ENCODE measurements at regions not wholly inside any gene's neighbourhood (a gene's known extent, or its start where the extent isn't known, plus 50 kb on each side); places are given as distances from the start of the nearest gene placed in this dataset.

GRCh38 chr4:177091515-177091914, 218.2 kb upstream of the NEIL3 start:
- ChIA-PET POLR2A (no interaction called here), CTCF (interaction anchor here (1.4 kb wide), 1 partner anchor 12 kb away, joined by 4 read pairs; no protein-coding TSS in a partner anchor)
- no peak for DNase-seq (ENCODE audit: extremely low spot score)
- no peak for TF ChIP-seq CTCF (IDR thresholded peaks at IDR 0.05; ENCODE audit: control extremely low read depth, extremely low read depth, low read depth, missing control alignments)

GRCh38 chr4:177092807-177093206, 216.9 kb upstream of the NEIL3 start:
- CTCF ChIA-PET: interaction anchor here (1.4 kb wide), 1 partner anchor 11 kb away, joined by 4 read pairs; no protein-coding TSS in a partner anchor
- TF ChIP-seq CTCF (IDR thresholded peaks at IDR 0.05; ENCODE audit: control extremely low read depth, extremely low read depth, low read depth, missing control alignments): no peak
- no peak for DNase-seq (ENCODE audit: extremely low spot score)
- POLR2A ChIA-PET: no interaction called here

- no peak for DNase-seq (ENCODE audit: extremely low spot score)
- no peak for TF ChIP-seq CTCF (IDR thresholded peaks at IDR 0.05; ENCODE audit: control extremely low read depth, extremely low read depth, low read depth, missing control alignments)
- CTCF ChIA-PET: interaction anchor here (1.0 to 1.7 kb wide), 3 partner anchors 13 to 47 kb away, joined by 3 to 9 read pairs (median 3); no protein-coding TSS in a partner anchor
- POLR2A ChIA-PET: no interaction called here
Observed at GRCh38 chr4:177093964-177094363, 215.7 kb upstream of the NEIL3 start.

GRCh38 chr4:177097291-177097690, 212.4 kb upstream of the NEIL3 start:
- CTCF ChIA-PET: interaction anchor here (1.2 kb wide), 1 partner anchor 50 kb away, joined by 5 read pairs; no protein-coding TSS in a partner anchor
- TF ChIP-seq CTCF (IDR thresholded peaks at IDR 0.05; ENCODE audit: control extremely low read depth, extremely low read depth, low read depth, missing control alignments): no peak
- POLR2A ChIA-PET: no interaction called here
- DNase-seq (ENCODE audit: extremely low spot score): no peak

- POLR2A ChIA-PET: no interaction called here
- no peak for TF ChIP-seq CTCF (IDR thresholded peaks at IDR 0.05; ENCODE audit: control extremely low read depth, extremely low read depth, low read depth, missing control alignments)
- CTCF ChIA-PET: interaction anchor here (0.8 to 1.4 kb wide), 2 partner anchors 15 to 38 kb away, joined by 3 read pairs; no protein-coding TSS in a partner anchor
- DNase-seq (ENCODE audit: extremely low spot score): no peak
Observed at GRCh38 chr4:177099211-177099610, 210.5 kb upstream of the NEIL3 start.

- POLR2A ChIA-PET: no interaction called here
- CTCF ChIA-PET: interaction anchor here (0.9 kb wide), 2 partner anchors 14 to 53 kb away, joined by 4 to 6 read pairs; no protein-coding TSS in a partner anchor
- DNase-seq (ENCODE audit: extremely low spot score): no peak
- TF ChIP-seq CTCF (IDR thresholded peaks at IDR 0.05; ENCODE audit: control extremely low read depth, extremely low read depth, low read depth, missing control alignments): no peak
Observed at GRCh38 chr4:177100307-177100706, 209.4 kb upstream of the NEIL3 start.
